Femur (tissue), 1 donor: ENCODE measurements at regions not wholly inside any gene's neighbourhood (a gene's known extent, or its start where the extent isn't known, plus 50 kb on each side); places are given as distances from the start of the nearest gene placed in this dataset.
A peak's percentile ranks its signal among the peaks of the same experiment; 100 is the strongest.
"Not testable (repeated sequence)": the region's sequence is repeated elsewhere in the genome, so short reads cannot be mapped to it uniquely, and the experiment has no call there.

Source experiments
- DNase-seq: peaks from one replicate; pipeline ENCODE4 v3.0.0-alpha.2; 2017

- no peak for DNase-seq
These were observed 284.9 kb downstream of the INSIG2 start for GRCh38 chr2:118372886-118373830.

- DNase-seq, result peak; percentile 32
These were observed 283.2 kb downstream of the INSIG2 start for GRCh38 chr2:118371515-118371914.

DNA sequence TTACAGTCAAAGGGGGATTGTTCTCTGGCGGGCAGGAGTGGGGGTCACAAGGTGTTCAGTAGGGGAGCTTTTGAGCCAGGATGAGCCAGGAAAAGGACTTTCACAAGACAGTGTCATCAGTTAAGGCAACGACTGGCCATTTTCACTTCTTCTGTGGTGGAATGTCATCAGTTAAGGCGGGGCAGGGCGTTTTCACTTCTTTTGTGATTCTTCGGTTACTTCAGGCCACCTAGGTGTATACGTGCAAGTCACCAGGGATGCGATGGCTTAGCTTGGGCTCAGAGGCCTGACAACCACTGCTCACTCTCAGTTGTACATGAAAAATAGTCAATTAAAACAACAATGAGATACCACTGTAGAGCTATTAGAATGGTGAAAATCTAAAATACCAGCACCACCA is 281.2 kb downstream of the INSIG2 start:
- not testable (repeated sequence) for DNase-seq

- DNase-seq, result no peak
These were observed 275.3 kb downstream of the INSIG2 start for GRCh38 chr2:118363604-118364003.

GRCh38 chr2:118356051-118356450 is 267.8 kb downstream of the INSIG2 start:
- DNase-seq, result no peak

DNA sequence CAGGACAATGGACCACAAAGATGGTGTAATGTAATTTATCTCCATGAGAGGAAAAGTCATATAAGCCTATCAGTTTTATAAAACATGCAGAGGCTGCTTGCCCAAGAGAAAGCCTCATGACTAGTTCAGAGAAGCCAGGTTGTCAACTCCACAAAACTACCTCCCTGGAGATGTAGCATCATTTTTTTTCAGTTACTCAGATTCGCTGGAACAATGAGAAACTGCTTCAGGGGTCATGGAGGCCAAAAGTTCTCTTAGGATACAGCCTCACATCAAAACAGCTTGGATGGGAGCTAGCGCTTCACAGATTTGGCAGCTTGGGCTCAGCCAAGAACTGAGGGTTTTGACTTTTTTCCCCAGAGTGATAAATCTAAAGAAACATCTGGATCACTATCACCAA is 263.5 kb downstream of the INSIG2 start:
- DNase-seq, result no peak

DNA sequence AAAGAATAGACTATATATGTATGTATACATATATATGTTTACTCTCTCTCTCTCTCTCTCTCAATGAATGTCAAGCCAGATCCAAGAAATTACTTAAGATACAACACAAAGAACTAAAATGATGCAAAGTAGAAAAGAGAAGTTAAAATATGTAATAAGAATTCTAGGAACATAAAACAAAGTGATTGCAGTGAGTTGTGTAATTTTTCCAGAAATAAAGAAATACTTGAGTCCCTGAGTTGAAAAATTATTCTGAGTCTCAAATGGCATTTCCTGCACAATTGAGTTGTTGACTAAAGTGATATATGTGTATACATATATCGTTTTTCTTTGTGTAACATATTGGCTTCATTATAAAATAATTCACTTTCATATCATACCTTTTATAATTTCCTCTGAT is 262.4 kb downstream of the INSIG2 start:
- no peak for DNase-seq

GRCh38 chr2:118349365-118349764 is 261.1 kb downstream of the INSIG2 start:
- DNase-seq, result no peak

GRCh38 chr2:118348380-118349034 is 260.2 kb downstream of the INSIG2 start:
- no peak for DNase-seq

- no peak for DNase-seq
These were observed 257.2 kb downstream of the INSIG2 start for GRCh38 chr2:118345465-118345864.

- DNase-seq, result no peak
These were observed 251.8 kb downstream of the INSIG2 start for GRCh38 chr2:118340103-118340502.

DNA sequence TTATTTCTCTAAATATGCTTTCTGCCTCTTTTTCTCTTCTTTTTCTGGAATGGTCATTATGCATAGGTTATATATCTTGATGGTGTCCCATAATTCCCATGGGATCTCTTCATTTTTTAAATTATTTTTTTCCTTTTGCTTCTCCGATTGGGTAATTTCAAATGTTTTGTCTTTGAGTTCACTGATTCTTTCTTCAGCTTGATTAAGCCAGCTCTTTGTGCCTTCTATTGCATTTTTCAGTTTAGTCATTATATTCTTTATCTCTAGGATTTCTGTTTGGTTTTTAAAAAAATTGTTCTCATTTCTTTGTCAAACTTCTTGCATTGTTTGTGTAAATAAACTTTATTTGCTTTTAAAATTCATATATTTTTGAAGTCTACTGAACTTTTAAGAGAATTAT is 251.1 kb downstream of the INSIG2 start:
- DNase-seq, result no peak

- no peak for DNase-seq
These were observed 245.4 kb downstream of the INSIG2 start for GRCh38 chr2:118333664-118334063.

DNA sequence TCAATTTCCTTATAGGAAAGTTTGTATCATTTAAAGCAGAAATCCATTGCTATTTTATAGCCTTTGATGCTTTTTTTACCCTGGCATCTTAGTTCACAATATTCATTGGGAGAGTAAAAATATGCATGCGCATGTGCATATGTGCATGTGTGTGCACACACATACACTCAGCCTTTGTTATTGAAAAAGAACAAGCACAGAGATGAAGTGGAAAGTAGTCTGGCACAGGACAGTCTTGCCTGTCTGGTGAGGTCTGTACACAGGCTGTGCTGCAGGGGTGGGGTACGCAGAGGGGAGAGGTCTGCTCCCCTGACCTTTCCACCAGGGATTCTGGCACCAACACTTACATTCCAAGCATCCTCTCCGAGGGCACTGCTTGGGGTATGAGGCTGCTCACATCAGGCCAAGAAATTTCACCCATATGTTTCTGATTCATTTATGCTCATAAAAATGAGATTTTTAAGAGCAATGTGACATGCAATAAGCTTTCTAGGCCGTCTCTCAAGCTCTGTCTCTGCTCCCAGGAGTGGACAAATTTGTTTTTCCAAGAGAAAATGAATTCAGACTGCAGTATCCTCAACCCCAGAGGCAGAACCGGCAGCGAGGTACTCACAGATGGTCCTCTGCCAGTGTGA is 237.2 kb downstream of the INSIG2 start:
- no peak for DNase-seq

DNA sequence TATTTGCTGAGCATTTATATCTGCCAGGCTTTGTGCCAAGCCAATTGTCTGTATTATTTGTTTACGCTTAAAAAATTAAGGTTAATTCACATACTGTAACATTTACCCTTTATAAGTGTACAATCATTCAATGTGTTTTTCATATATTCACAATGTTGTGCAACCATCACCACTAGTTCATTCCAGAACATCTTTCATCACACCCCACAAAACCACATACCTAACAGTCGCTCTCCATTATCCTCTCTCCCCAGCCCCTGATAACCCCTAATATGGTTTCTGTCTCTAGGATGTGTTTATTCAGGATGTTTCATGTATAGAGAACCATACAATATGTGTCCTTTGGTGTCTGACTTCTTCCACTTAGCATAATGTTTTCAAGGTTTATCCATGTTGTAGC is 234.1 kb downstream of the INSIG2 start:
- DNase-seq, result no peak

DNA sequence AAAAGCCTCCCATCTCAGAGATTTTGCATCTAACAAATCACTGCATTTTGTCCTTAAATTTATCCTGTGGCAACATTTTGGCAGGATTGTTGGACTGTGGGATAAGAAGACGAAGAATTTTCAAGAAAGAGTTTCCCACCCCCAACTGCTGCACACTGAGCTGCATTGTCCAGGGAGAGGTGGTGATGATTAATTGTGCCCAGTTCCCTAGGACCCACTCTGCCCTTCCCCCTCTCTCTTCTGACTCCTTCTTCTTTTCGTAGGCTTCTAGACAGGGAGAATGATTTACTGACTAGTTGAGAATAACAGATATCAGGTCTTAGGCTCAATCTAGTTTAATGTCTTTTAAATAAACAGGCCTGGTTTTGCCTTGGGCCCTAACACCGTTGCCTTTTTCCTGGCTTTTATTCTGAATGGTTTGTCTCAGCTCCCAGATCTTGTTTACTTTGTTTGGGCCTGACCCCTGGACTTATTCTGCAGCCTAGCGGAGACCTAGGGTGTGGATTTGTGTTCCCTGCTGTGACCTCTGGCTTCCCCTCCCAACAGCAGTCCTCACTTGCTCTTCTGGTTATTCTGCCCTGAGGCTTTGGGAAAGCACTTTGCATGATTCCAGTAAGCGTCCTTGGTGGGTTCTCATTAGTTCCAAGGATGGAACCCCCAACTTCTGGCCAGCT is 233.3 kb downstream of the INSIG2 start:
- no peak for DNase-seq

GRCh38 chr2:118320658-118321057 is 232.4 kb downstream of the INSIG2 start:
- DNase-seq, result peak; percentile 39

- no peak for DNase-seq
These were observed 231.9 kb downstream of the INSIG2 start for GRCh38 chr2:118320196-118320595.

DNA sequence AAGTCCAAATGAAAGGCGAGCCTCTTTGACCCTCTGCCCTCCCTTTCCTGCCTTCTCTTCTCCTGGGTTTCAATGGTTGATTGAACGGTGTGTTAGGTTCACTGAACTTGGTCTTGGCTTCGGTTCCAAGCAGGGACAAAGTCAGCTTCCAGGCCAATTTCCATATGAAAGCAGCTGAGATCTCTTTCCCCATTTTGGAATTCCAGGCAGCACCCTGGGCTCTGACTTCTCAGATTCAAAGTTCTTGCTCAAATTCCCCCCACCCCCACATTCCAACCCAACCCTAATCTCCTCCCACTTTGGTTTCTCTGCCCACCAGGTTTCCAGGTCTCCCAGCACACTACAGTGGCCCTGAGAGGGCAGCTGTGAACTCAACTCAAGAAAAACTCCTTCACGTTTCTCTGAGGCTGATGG is 231.0 kb downstream of the INSIG2 start:
- no peak for DNase-seq

DNA sequence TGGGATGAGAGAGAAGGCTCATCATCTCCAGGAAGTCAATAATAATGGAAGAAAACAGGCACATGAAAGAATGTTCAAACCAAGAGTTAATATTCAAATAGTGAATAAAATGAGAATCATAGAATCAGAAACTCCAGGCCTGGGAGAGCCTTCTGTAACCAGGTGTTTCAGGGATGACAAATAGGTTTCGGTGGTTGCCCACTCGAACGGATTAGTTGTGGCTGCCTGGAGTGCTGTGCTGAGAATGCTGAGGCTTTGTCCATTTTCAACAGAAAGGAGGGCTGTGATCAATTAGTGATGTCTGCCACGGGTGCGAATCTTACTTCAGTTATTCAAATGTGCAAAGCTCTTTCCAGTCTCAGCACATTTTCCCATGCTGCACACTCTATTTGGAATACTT is 227.3 kb downstream of the INSIG2 start:
- DNase-seq, result no peak

- no peak for DNase-seq
These were observed 224.9 kb downstream of the INSIG2 start for GRCh38 chr2:118312969-118313756.
